ENCODE measurements at regions not wholly inside any gene's neighbourhood (a gene's known extent, or its start where the extent isn't known, plus 50 kb on each side); places are given as distances from the start of the nearest gene placed in this dataset.

DNA sequence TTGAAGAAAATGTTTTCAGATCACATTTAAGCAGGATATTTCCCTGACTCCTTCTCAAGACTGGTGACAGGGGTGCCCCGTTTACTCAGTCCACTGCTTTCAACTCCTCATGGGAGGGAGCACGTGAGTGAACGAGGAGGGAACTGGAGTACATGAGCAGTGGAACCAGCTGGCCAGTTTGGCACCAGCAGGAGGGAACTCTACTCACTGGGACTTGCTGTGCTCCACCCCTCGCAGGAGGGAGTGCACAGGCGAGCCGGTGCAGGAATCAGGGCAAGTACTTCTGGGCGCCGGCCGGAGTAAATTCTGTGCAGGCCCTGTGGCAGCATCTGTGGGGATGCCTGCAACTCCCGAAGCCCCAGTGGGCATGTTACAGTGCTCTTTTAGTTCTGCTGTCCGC is 1941.1 kb upstream of the C9orf72 start:
- no peak overlapping the region for H3K27ac ChIP-seq
- WGBS, 2 donors = 24 to 57% methylated on average over 8 to 11 of the region's 11 CpGs
- H3K27me3 ChIP-seq = no peaks in the 10 kb centered on the region
- no peaks in the 10 kb centered on the region for H3K4me1 ChIP-seq
- no peaks in the 10 kb centered on the region for H3K9me3 ChIP-seq
- H3K36me3 ChIP-seq (ENCODE audit: low read depth, missing control alignments) = no peaks in the 10 kb centered on the region
- H3K4me3 ChIP-seq = no peak overlapping the region
- DNase-seq = no peak
- intact Hi-C loops (cut with DNase I; ENCODE audit: low total_unique reads) = no loop called here
- no peak for TF ChIP-seq CTCF (IDR thresholded peaks at IDR 0.05)
- TF ChIP-seq POLR2A (IDR thresholded peaks at IDR 0.05) = no peak

DNA sequence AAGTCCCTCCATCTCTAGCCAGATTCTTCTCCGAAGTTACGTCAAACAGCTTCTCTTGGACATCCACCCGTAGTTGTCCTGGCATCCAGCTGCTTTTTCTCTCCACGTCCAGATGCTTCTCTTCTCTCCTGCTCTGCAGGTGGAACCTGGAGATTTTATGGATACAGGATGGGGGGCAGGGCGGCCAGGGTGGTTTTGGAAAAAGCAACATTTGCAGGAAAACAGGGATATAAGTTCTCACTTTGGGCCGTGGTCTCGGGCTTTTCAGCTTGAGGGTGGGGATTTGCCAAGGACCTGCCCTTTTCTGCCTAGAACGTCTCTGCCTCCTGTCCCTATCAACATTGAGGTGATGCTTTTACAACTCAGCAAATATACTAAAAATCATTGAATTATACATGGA is 1941.6 kb upstream of the C9orf72 start:
- intact Hi-C loops (cut with DNase I; ENCODE audit: low total_unique reads) = no loop called here
- Histone ChIP-seq H3K27me3 (no peaks in the 10 kb centered on the region), H3K4me3 (no peak overlapping the region), H3K4me1 (no peaks in the 10 kb centered on the region), H3K9me3 (no peaks in the 10 kb centered on the region), H3K36me3 (ENCODE audit: low read depth, missing control alignments) (no peaks in the 10 kb centered on the region), H3K27ac (no peak overlapping the region)
- no peak for DNase-seq
- 50 to 55% methylated on average over 8 of the region's 8 CpGs for WGBS, 2 donors
- TF ChIP-seq POLR2A (IDR thresholded peaks at IDR 0.05) (no peak), CTCF (IDR thresholded peaks at IDR 0.05) (no peak)

GRCh38 chr9:29548436-29548835 is 1975.2 kb upstream of the C9orf72 start:
- intact Hi-C loops (cut with DNase I; ENCODE audit: low total_unique reads) = no loop called here
- 87 to 90% methylated on average over 3 of the region's 3 CpGs for WGBS, 2 donors
- no peak for DNase-seq
- Histone ChIP-seq H3K36me3 (ENCODE audit: low read depth, missing control alignments) (no peaks in the 10 kb centered on the region), H3K9me3 (no peaks in the 10 kb centered on the region), H3K27me3 (no peaks in the 10 kb centered on the region), H3K4me1 (no peaks in the 10 kb centered on the region), H3K27ac (no peak overlapping the region), H3K4me3 (no peak overlapping the region)
- TF ChIP-seq CTCF (IDR thresholded peaks at IDR 0.05) (no peak), POLR2A (IDR thresholded peaks at IDR 0.05) (no peak)

- Histone ChIP-seq H3K27ac (no peak overlapping the region), H3K27me3 (no peaks in the 10 kb centered on the region)
These were observed 1982.2 kb upstream of the C9orf72 start for GRCh38 chr9:29555502-29555901.

More at GRCh38 chr9:29555502-29555901, 1982.2 kb upstream of the C9orf72 start:
- H3K36me3 ChIP-seq (ENCODE audit: low read depth, missing control alignments) = no peaks in the 10 kb centered on the region
- no peak overlapping the region for H3K4me3 ChIP-seq
- no peaks in the 10 kb centered on the region for H3K9me3 ChIP-seq
- intact Hi-C loops (cut with DNase I; ENCODE audit: low total_unique reads) = no loop called here
- DNase-seq = no peak
- H3K4me1 ChIP-seq = no peaks in the 10 kb centered on the region
- TF ChIP-seq POLR2A (IDR thresholded peaks at IDR 0.05) (no peak), CTCF (IDR thresholded peaks at IDR 0.05) (no peak)

Data from testis (tissue), 2 donors.